ENCODE measurements at regions not wholly inside any gene's neighbourhood (a gene's known extent, or its start where the extent isn't known, plus 50 kb on each side); places are given as distances from the start of the nearest gene placed in this dataset.

GRCh38 chr2:58568901-58569300, 327.8 kb upstream of the FANCL start:
- ChIA-PET POLR2A (no interaction called here), CTCF (interaction anchor here (1.4 kb wide), 1 partner anchor 23 kb away, joined by 3 read pairs; no protein-coding TSS in a partner anchor)
- no peaks in the 10 kb centered on the region for H3K9me3 Mint-ChIP-seq
- H3K4me3 ChIP-seq (ENCODE audit: low read length): no peak overlapping the region
- no peaks in the 10 kb centered on the region for H3K27me3 ChIP-seq (ENCODE audit: control insufficient read depth in 1 of 2, insufficient read depth in 2 of 2, low read length in 2 of 2)
- H3K4me3 Mint-ChIP-seq: no peak overlapping the region
- H3K27me3 Mint-ChIP-seq: no peaks in the 10 kb centered on the region
- intact Hi-C loops (cut with DNase I, micrococcal nuclease): no loop called here
- H3K36me3 ChIP-seq (ENCODE audit: insufficient read depth, low read length): no peaks in the 10 kb centered on the region
- H3K9me3 ChIP-seq (ENCODE audit: control insufficient read depth in 1 of 2, insufficient read depth in 1 of 2, low read length in 2 of 2): no peaks in the 10 kb centered on the region
- DNase-seq: no peak
- no peaks in the 10 kb centered on the region for H3K36me3 Mint-ChIP-seq (ENCODE audit: low read depth)
- H3K27ac Mint-ChIP-seq: no peak overlapping the region
- H3K27ac ChIP-seq (ENCODE audit: low read depth in 1 of 2, low read length in 2 of 2): no peak overlapping the region
- no peak for TF ChIP-seq CTCF (IDR thresholded peaks at IDR 0.05)
- no peak for ATAC-seq (ENCODE audit: poor library complexity)
- no peaks in the 10 kb centered on the region for H3K4me1 Mint-ChIP-seq (ENCODE audit: low read depth)
- peaks cover 3% of the 10 kb centered on the region for H3K4me1 ChIP-seq (ENCODE audit: insufficient read depth, low read length)

- DNase-seq: no peak
- ChIA-PET POLR2A (no interaction called here), CTCF (no interaction called here)
- Mint-ChIP-seq H3K36me3 (ENCODE audit: low read depth) (no peaks in the 10 kb centered on the region), H3K27me3 (no peaks in the 10 kb centered on the region), H3K4me3 (no peak overlapping the region), H3K4me1 (ENCODE audit: low read depth) (no peaks in the 10 kb centered on the region), H3K9me3 (no peaks in the 10 kb centered on the region), H3K27ac (no peak overlapping the region)
- H3K27me3 ChIP-seq (ENCODE audit: control insufficient read depth in 1 of 2, insufficient read depth in 2 of 2, low read length in 2 of 2): no peaks in the 10 kb centered on the region
- no peaks in the 10 kb centered on the region for H3K36me3 ChIP-seq (ENCODE audit: insufficient read depth, low read length)
- TF ChIP-seq CTCF (IDR thresholded peaks at IDR 0.05): no peak
- intact Hi-C loops (cut with DNase I, micrococcal nuclease): no loop called here
- H3K9me3 ChIP-seq (ENCODE audit: control insufficient read depth in 1 of 2, insufficient read depth in 1 of 2, low read length in 2 of 2): no peaks in the 10 kb centered on the region
- ATAC-seq (ENCODE audit: poor library complexity): no peak
- no peaks in the 10 kb centered on the region for H3K4me1 ChIP-seq (ENCODE audit: insufficient read depth, low read length)
- H3K27ac ChIP-seq (ENCODE audit: low read depth in 1 of 2, low read length in 2 of 2): no peak overlapping the region
- H3K4me3 ChIP-seq (ENCODE audit: low read length): no peak overlapping the region
Measured at GRCh38 chr2:58562276-58562675, 321.2 kb upstream of the FANCL start.

GRCh38 chr2:58560531-58560930, 319.4 kb upstream of the FANCL start:
- no peak overlapping the region for H3K27ac Mint-ChIP-seq
- H3K4me1 ChIP-seq (ENCODE audit: insufficient read depth, low read length): no peaks in the 10 kb centered on the region
- H3K27ac ChIP-seq (ENCODE audit: low read depth in 1 of 2, low read length in 2 of 2): no peak overlapping the region
- no peaks in the 10 kb centered on the region for H3K4me1 Mint-ChIP-seq (ENCODE audit: low read depth)
- TF ChIP-seq CTCF (IDR thresholded peaks at IDR 0.05): no peak
- POLR2A ChIA-PET: no interaction called here
- no peaks in the 10 kb centered on the region for H3K27me3 ChIP-seq (ENCODE audit: control insufficient read depth in 1 of 2, insufficient read depth in 2 of 2, low read length in 2 of 2)
- no peak for DNase-seq
- no peaks in the 10 kb centered on the region for H3K27me3 Mint-ChIP-seq
- CTCF ChIA-PET: no interaction called here
- H3K9me3 Mint-ChIP-seq: no peaks in the 10 kb centered on the region
- no peaks in the 10 kb centered on the region for H3K36me3 Mint-ChIP-seq (ENCODE audit: low read depth)
- no peak for ATAC-seq (ENCODE audit: poor library complexity)
- H3K36me3 ChIP-seq (ENCODE audit: insufficient read depth, low read length): no peaks in the 10 kb centered on the region
- H3K9me3 ChIP-seq (ENCODE audit: control insufficient read depth in 1 of 2, insufficient read depth in 1 of 2, low read length in 2 of 2): no peaks in the 10 kb centered on the region
- H3K4me3 Mint-ChIP-seq: no peak overlapping the region
- intact Hi-C loops (cut with DNase I, micrococcal nuclease): no loop called here
- no peak overlapping the region for H3K4me3 ChIP-seq (ENCODE audit: low read length)

Measured in CD4-positive, alpha-beta T cell (primary cell).